IMR-90 (cell line): ENCODE measurements at regions not wholly inside any gene's neighbourhood (a gene's known extent, or its start where the extent isn't known, plus 50 kb on each side); places are given as distances from the start of the nearest gene placed in this dataset.

ENCODE experiments used
- ATAC-seq: fragments of 200-7000 bp; cut with Tn5 transposase; 2 replicates; pipeline ENCODE4 v1.9.1; 2020; ENCODE audit warnings: low read depth, mild to moderate bottlenecking, moderate library complexity
- BruUV-seq: library from RNA; stranded (reverse); fragments of 400-500 nt; replicated peaks from 2 replicates; lab custom pipeline; 2021; lab: Mats Ljungman, UMichigan
- CTCF ChIA-PET: fragments of 300-600 bp; formaldehyde crosslinking; extraction: SDS; loops from one replicate; lab custom pipeline; 2021; ENCODE audit warnings: antibody characterized with exemption; lab: Yijun Ruan, JAX
- POLR2A ChIA-PET: fragments of 300-600 bp; sonication (Branson Sonifier 250); formaldehyde crosslinking; loops from one replicate; lab custom pipeline; 2022; ENCODE audit warnings: antibody characterized with exemption; ENCODE audit not compliant: unreplicated experiment; lab: Charles Lee
- DNase-seq: peaks from one replicate; pipeline ENCODE4 v3.0.0; 2013
- H2AFZ ChIP-seq: replicated peaks from 2 replicates; pipeline ENCODE3; 2013; ENCODE audit warnings: low read length, mild to moderate bottlenecking; ENCODE audit not compliant: poor library complexity
- H2AK5ac ChIP-seq: 2 replicates; pipeline ENCODE4 v1.6.1; 2013; ENCODE audit warnings: low read depth, low read length, inconsistent platforms
- H2AK9ac ChIP-seq: replicated peaks from 2 replicates; pipeline ENCODE3; 2013; ENCODE audit warnings: mild to moderate bottlenecking, low read depth, low read length, moderate library complexity; ENCODE audit not compliant: poor library complexity
- H2BK120ac ChIP-seq: 2 replicates; pipeline ENCODE4 v1.6.1; 2013; ENCODE audit warnings: low read depth, low read length, inconsistent platforms
- H2BK15ac ChIP-seq: 3 replicates; pipeline ENCODE4 v1.6.1; 2013; ENCODE audit warnings: low read depth, low read length, inconsistent platforms
- H2BK20ac ChIP-seq: 2 replicates; pipeline ENCODE4 v1.6.1; 2013; ENCODE audit warnings: low read depth, mild to moderate bottlenecking, inconsistent platforms, low read length, moderate library complexity
- H2BK5ac ChIP-seq: 2 replicates; pipeline ENCODE4 v1.6.1; 2013; ENCODE audit warnings: mild to moderate bottlenecking, low read depth, low read length, inconsistent platforms; ENCODE audit not compliant: poor library complexity, severe bottlenecking
- H3K14ac ChIP-seq: replicated peaks from 2 replicates; pipeline ENCODE4 v1.6.1; 2013; ENCODE audit warnings: low read depth, low read length, inconsistent platforms
- H3K18ac ChIP-seq: 2 replicates; pipeline ENCODE4 v1.6.1; 2013; ENCODE audit warnings: low read depth, low read length, control low read depth
- H3K23ac ChIP-seq: 2 replicates; pipeline ENCODE4 v1.6.1; 2013; ENCODE audit warnings: low read depth, low read length, inconsistent platforms
- H3K27ac ChIP-seq: 2 replicates; pipeline ENCODE4 v1.5.1; 2013; ENCODE audit warnings: mild to moderate bottlenecking, control low read depth, low read length; ENCODE audit not compliant: insufficient read depth
- H3K27me3 ChIP-seq: 2 replicates; pipeline ENCODE4 v1.6.1; 2013; ENCODE audit warnings: low read length; ENCODE audit not compliant: control insufficient read depth, insufficient read depth
- H3K36me3 ChIP-seq: 2 replicates; pipeline ENCODE4 v1.6.1; 2013; ENCODE audit warnings: low read length, mixed read lengths; ENCODE audit not compliant: control insufficient read depth, insufficient read depth
- H3K4ac ChIP-seq: 2 replicates; pipeline ENCODE4 v1.6.1; 2013; ENCODE audit warnings: low read depth, low read length, inconsistent platforms
- H3K4me1 ChIP-seq: 2 replicates; pipeline ENCODE4 v1.6.1; 2013; ENCODE audit warnings: low read length, mixed read lengths; ENCODE audit not compliant: control insufficient read depth, insufficient read depth
- H3K4me2 ChIP-seq: 2 replicates; pipeline ENCODE4 v1.6.1; 2013; ENCODE audit warnings: low read depth, mild to moderate bottlenecking, control low read depth, low read length, moderate library complexity
- H3K4me3 ChIP-seq: 2 replicates; pipeline ENCODE4 v1.5.1; 2013; ENCODE audit warnings: low read depth, mild to moderate bottlenecking, control low read depth, low read length, moderate library complexity; ENCODE audit not compliant: insufficient read depth
- H3K56ac ChIP-seq: 2 replicates; pipeline ENCODE4 v1.6.1; 2013; ENCODE audit warnings: low read length, inconsistent platforms; ENCODE audit not compliant: insufficient read depth; ENCODE audit errors: extremely low read depth
- H3K79me1 ChIP-seq, 2 experiments: 2 replicates each; pipeline ENCODE4 v1.6.1; 2013; ENCODE audit warnings: low read length in 2 of 2, inconsistent platforms in 1 of 2, low read depth in 1 of 2
- H3K9ac ChIP-seq: 2 replicates; pipeline ENCODE4 v1.6.1; 2013; ENCODE audit warnings: low read depth, low read length, control low read depth
- H3K9me1 ChIP-seq: 2 replicates; pipeline ENCODE4 v1.6.1; 2013; ENCODE audit warnings: low read length, inconsistent platforms; ENCODE audit not compliant: insufficient read depth
- H3K9me3 ChIP-seq: 2 replicates; pipeline ENCODE4 v1.6.1; 2013; ENCODE audit warnings: low read length; ENCODE audit not compliant: control insufficient read depth, insufficient read depth
- H4K20me1 ChIP-seq: 2 replicates; pipeline ENCODE4 v1.6.1; 2013; ENCODE audit warnings: low read length, inconsistent platforms; ENCODE audit not compliant: insufficient read depth
- H4K5ac ChIP-seq: 2 replicates; pipeline ENCODE4 v1.6.1; 2013; ENCODE audit warnings: mild to moderate bottlenecking, low read depth, low read length, control low read depth
- H4K8ac ChIP-seq, 2 experiments: 2 replicates each; pipeline ENCODE4 v1.6.1; 2013; ENCODE audit warnings: low read depth in 2 of 2, low read length in 2 of 2, control low read depth in 1 of 2, inconsistent platforms in 1 of 2
- H4K91ac ChIP-seq: 2 replicates; pipeline ENCODE4 v1.6.1; 2013; ENCODE audit warnings: low read depth, low read length, inconsistent platforms; ENCODE audit not compliant: insufficient read depth
- BHLHE40 ChIP-seq: fragments of 150-350 bp; IDR thresholded peaks from 2 replicates; pipeline ENCODE4 v1.6.1; 2016; ENCODE audit warnings: mild to moderate bottlenecking, low read depth, low read length
- CEBPB ChIP-seq: IDR thresholded peaks from 2 replicates; pipeline ENCODE4 v1.6.1; 2012; ENCODE audit warnings: low read depth, low read length, improper control_type of control experiment
- CHD1 ChIP-seq: IDR thresholded peaks from 2 replicates; pipeline ENCODE4 v1.6.1; 2012; ENCODE audit warnings: low read depth, low read length, improper control_type of control experiment
- CTCF ChIP-seq: conservative IDR thresholded peaks from 2 replicates; pipeline ENCODE4 v1.5.1; 2012; ENCODE audit warnings: mild to moderate bottlenecking, low read depth, low read length, improper control_type of control experiment
- ELK1 ChIP-seq: fragments of 150-350 bp; IDR thresholded peaks from 2 replicates; pipeline ENCODE4 v1.6.1; 2016; ENCODE audit warnings: low read depth, mild to moderate bottlenecking, low read length, moderate library complexity, borderline replicate concordance
- MAFK ChIP-seq: IDR thresholded peaks from 2 replicates; pipeline ENCODE4 v1.6.1; 2012; ENCODE audit warnings: low read depth, low read length, improper control_type of control experiment
- MAZ ChIP-seq: IDR thresholded peaks from 2 replicates; pipeline ENCODE4 v1.6.1; 2012; ENCODE audit warnings: low read depth, mild to moderate bottlenecking, low read length, improper control_type of control experiment, moderate library complexity, borderline replicate concordance
- MXI1 ChIP-seq: IDR thresholded peaks from 2 replicates; pipeline ENCODE4 v1.6.1; 2012; ENCODE audit warnings: low read depth, mild to moderate bottlenecking, low read length, moderate library complexity, borderline replicate concordance
- NFE2L2 ChIP-seq: fragments of 150-350 bp; IDR thresholded peaks from 2 replicates; pipeline ENCODE4 v1.6.1; 2016; ENCODE audit warnings: low read depth, mild to moderate bottlenecking, low read length
- POLR2A ChIP-seq: IDR thresholded peaks from 2 replicates; pipeline ENCODE4 v1.6.1; 2012; ENCODE audit warnings: mild to moderate bottlenecking, low read depth, low read length
- RAD21 ChIP-seq: IDR thresholded peaks from 2 replicates; pipeline ENCODE4 v1.6.1; 2012; ENCODE audit warnings: low read length, improper control_type of control experiment
- RCOR1 ChIP-seq: IDR thresholded peaks from 2 replicates; pipeline ENCODE4 v1.6.1; 2012; ENCODE audit warnings: mild to moderate bottlenecking, low read length, improper control_type of control experiment; ENCODE audit not compliant: insufficient replicate concordance
- RFX5 ChIP-seq: IDR thresholded peaks from 2 replicates; pipeline ENCODE4 v1.8.0; 2012; ENCODE audit warnings: low read depth, mild to moderate bottlenecking, low read length, moderate library complexity
- SMC3 ChIP-seq: fragments of 150-350 bp; IDR thresholded peaks from 2 replicates; pipeline ENCODE4 v1.6.1; 2016; ENCODE audit warnings: low read depth, mild to moderate bottlenecking, antibody characterized with exemption, low read length, moderate library complexity
- USF2 ChIP-seq: fragments of 150-350 bp; IDR thresholded peaks from 2 replicates; pipeline ENCODE4 v1.6.1; 2017; ENCODE audit warnings: mild to moderate bottlenecking, antibody characterized with exemption, low read length, low read depth
- WGBS, 2 experiments: methylation state at CpG; one replicate each; pipeline versions ENCODE4 v1.1.5 to v1.1.7; 2013; ENCODE audit warnings: missing lambda C conversion rate in 2 of 2; ENCODE audit not compliant: insufficient read length in 1 of 2; ENCODE audit errors: extremely low coverage in 2 of 2; 5-methylcytosine and 5-hydroxymethylcytosine counted together
- dilution Hi-C: fragments of 300-500 bp; cut with HindIII; formaldehyde crosslinking; loops from one replicate; pipeline ENCODE4 v1.14.3; 2018; ENCODE audit warnings: low sequenced_read_pairs; ENCODE audit not compliant: unreplicated experiment
- in situ Hi-C: fragments of 300-500 bp; cut with MboI; formaldehyde crosslinking; loops from 3 replicates; pipeline ENCODE4 v1.14.3; 2019; ENCODE audit warnings: low sequenced_read_pairs, inconsistent platforms, mixed read lengths
- intact Hi-C: fragments of 100-400 bp; cut with micrococcal nuclease; formaldehyde crosslinking; loops from 2 replicates; pipeline ENCODE4 v1.10.0; 2022

DNA sequence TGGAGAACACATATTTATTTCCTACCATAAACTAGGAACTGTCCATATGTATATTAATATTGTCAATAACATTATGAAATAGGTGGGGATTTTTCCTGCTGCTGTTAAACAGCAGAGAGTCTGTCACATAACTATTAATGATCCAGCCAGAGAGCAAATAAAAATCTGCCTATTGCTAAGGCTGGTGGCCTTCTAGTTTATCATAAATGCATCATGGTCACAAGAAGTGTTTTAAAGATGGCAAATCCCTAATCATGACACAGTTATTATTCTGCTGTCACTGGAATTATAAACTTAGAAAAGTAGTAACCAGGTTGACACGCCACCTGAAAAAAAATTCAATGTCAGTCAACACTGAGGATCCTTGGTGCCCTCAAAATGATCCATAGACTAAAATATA, 132.3 kb downstream of the HGF start:
- no peak overlapping the region for H4K91ac ChIP-seq
- H3K9ac ChIP-seq = no peak overlapping the region
- H3K14ac ChIP-seq = no peak overlapping the region
- no peak overlapping the region for H3K56ac ChIP-seq
- H3K36me3 ChIP-seq = no peaks in the 10 kb centered on the region
- H3K23ac ChIP-seq = no peak overlapping the region
- no peak overlapping the region; the same call in 2 of the 3 replicates for H2BK15ac ChIP-seq
- in situ Hi-C loops (no loop called here), intact Hi-C loops (no loop called here), dilution Hi-C loops (no loop called here)
- POLR2A ChIA-PET = no interaction called here
- H3K4ac ChIP-seq = no peak overlapping the region
- peak overlapping the region; percentile 41; the same call in 1 of the 2 replicates for H2BK20ac ChIP-seq
- peak overlapping the region; percentile 98 for H2BK5ac ChIP-seq
- TF ChIP-seq CHD1 (no peak), MXI1 (no peak), CEBPB (no peak), RAD21 (no peak), SMC3 (no peak), RFX5 (no peak), CTCF (no peak), BHLHE40 (no peak), ELK1 (no peak), RCOR1 (no peak), NFE2L2 (no peak), POLR2A (no peak), USF2 (no peak), MAFK (no peak), MAZ (no peak)
- H3K4me1 ChIP-seq = peaks cover 4% of the 10 kb centered on the region; the same call in 1 of the 2 replicates
- H2BK120ac ChIP-seq = peak overlapping the region; percentile 48; the same call in 1 of the 2 replicates
- no peaks in the 10 kb centered on the region for H3K27me3 ChIP-seq
- H4K5ac ChIP-seq = peak overlapping the region; percentile 66
- H3K79me1 ChIP-seq = no peaks in the 10 kb centered on the region
- no peak overlapping the region for H2AK9ac ChIP-seq
- peak overlapping the region; percentile 90 for H3K18ac ChIP-seq
- H4K8ac ChIP-seq = peak overlapping the region; percentile 32 to 84
- H3K4me2 ChIP-seq = no peak overlapping the region
- H2AK5ac ChIP-seq = no peak overlapping the region
- CTCF ChIA-PET = no interaction called here
- BruUV-seq = no TSS peak
- peak overlapping the region; percentile 35; the same call in 1 of the 2 replicates for H3K27ac ChIP-seq
- no peak for DNase-seq
- no peak overlapping the region for H3K4me3 ChIP-seq
- no peak overlapping the region for H2AFZ ChIP-seq
- ATAC-seq = no peak
- H3K9me1 ChIP-seq = no peaks in the 10 kb centered on the region
- H4K20me1 ChIP-seq = no peaks in the 10 kb centered on the region
- no peaks in the 10 kb centered on the region for H3K9me3 ChIP-seq
- no CpG with 5 or more reads among the region's 1 CpG for WGBS, 2 experiments
